WTC11 (cell line): ENCODE measurements at regions not wholly inside any gene's neighbourhood (a gene's known extent, or its start where the extent isn't known, plus 50 kb on each side); places are given as distances from the start of the nearest gene placed in this dataset.

ENCODE experiments used
- ATAC-seq: fragments of 200-7000 bp; cut with Tn5 transposase; 2 replicates; pipeline ENCODE4 v1.10.0; 2021; ENCODE audit warnings: mild to moderate bottlenecking, moderate library complexity
- CTCF ChIA-PET: fragments of 300-600 bp; sonication (Branson Sonifier 250); formaldehyde crosslinking; loops from one replicate; lab custom pipeline; 2021; ENCODE audit warnings: antibody characterized with exemption; lab: Charles Lee
- POLR2A ChIA-PET: fragments of 350-600 bp; sonication (Branson Sonifier 250); formaldehyde crosslinking; loops from one replicate; lab custom pipeline; 2021; ENCODE audit warnings: antibody characterized with exemption; lab: Charles Lee
- DNase-seq: peaks from one replicate; pipeline ENCODE4 v3.0.0; 2021; ENCODE audit warnings: low spot score
- H3K27ac Mint-ChIP-seq: 2 replicates; pipeline ENCODE4 v1.8.0; 2021; ENCODE audit warnings: mixed read lengths
- H3K27me3 Mint-ChIP-seq: 2 replicates; pipeline ENCODE4 v1.8.0; 2021; ENCODE audit warnings: low read depth, mild to moderate bottlenecking, moderate library complexity, mixed read lengths
- H3K36me3 Mint-ChIP-seq: 2 replicates; pipeline ENCODE4 v1.8.0; 2021; ENCODE audit warnings: mixed read lengths
- H3K4me1 Mint-ChIP-seq: 2 replicates; pipeline ENCODE4 v1.8.0; 2022; ENCODE audit warnings: mixed read lengths
- H3K4me3 Mint-ChIP-seq: 2 replicates; pipeline ENCODE4 v1.8.0; 2021; ENCODE audit warnings: mild to moderate bottlenecking, moderate library complexity, mixed read lengths
- H3K9me3 Mint-ChIP-seq: 2 replicates; pipeline ENCODE4 v1.8.0; 2021; ENCODE audit warnings: mixed read lengths
- AR ChIP-seq: fragments of 250-450 bp; sonication (Bioruptor Pico); IDR thresholded peaks from 2 replicates; pipeline ENCODE4 v1.9.0; 2021; ENCODE audit warnings: mild to moderate bottlenecking
- ERG ChIP-seq: fragments of 250-450 bp; sonication (Bioruptor Pico); IDR thresholded peaks from 2 replicates; pipeline ENCODE4 v1.8.0; 2021; ENCODE audit warnings: mild to moderate bottlenecking
- ETV6 ChIP-seq: sonication (generic); formaldehyde crosslinking; IDR thresholded peaks from 2 replicates; pipeline ENCODE4 v1.8.1; 2022; ENCODE audit warnings: mild to moderate bottlenecking, missing genetic modification reagents
- FOXJ3 ChIP-seq: sonication (generic); formaldehyde crosslinking; IDR thresholded peaks from 2 replicates; pipeline ENCODE4 v1.9.0; 2021; ENCODE audit warnings: missing genetic modification reagents, mild to moderate bottlenecking, borderline replicate concordance
- FOXP1 ChIP-seq: sonication (generic); formaldehyde crosslinking; IDR thresholded peaks from 2 replicates; pipeline ENCODE4 v1.8.0; 2022; ENCODE audit warnings: missing genetic modification reagents, mild to moderate bottlenecking, moderate library complexity, borderline replicate concordance
- GRHL2 ChIP-seq: fragments of 250-450 bp; sonication (Bioruptor Pico); IDR thresholded peaks from 2 replicates; pipeline ENCODE4 v1.8.0; 2022; ENCODE audit warnings: mild to moderate bottlenecking, moderate library complexity; ENCODE audit not compliant: insufficient replicate concordance, severe bottlenecking
- IRF2 ChIP-seq: sonication (generic); formaldehyde crosslinking; IDR thresholded peaks from 2 replicates; pipeline ENCODE4 v1.8.0; 2022; ENCODE audit warnings: low read depth, missing genetic modification reagents, borderline replicate concordance
- JAZF1 ChIP-seq: fragments of 250-450 bp; sonication (Bioruptor Pico); IDR thresholded peaks from 2 replicates; pipeline ENCODE4 v1.9.0; 2021; ENCODE audit warnings: moderate library complexity, mild to moderate bottlenecking, inconsistent platforms
- JUN ChIP-seq: sonication (generic); formaldehyde crosslinking; IDR thresholded peaks from 2 replicates; pipeline ENCODE4 v1.8.0; 2023; ENCODE audit warnings: mild to moderate bottlenecking, missing genetic modification reagents
- MYBL2 ChIP-seq: sonication (generic); formaldehyde crosslinking; IDR thresholded peaks from 2 replicates; pipeline ENCODE4 v1.8.1; 2023; ENCODE audit warnings: mild to moderate bottlenecking, moderate library complexity, missing genetic modification reagents
- PRDM15 ChIP-seq: sonication (generic); formaldehyde crosslinking; IDR thresholded peaks from 2 replicates; pipeline ENCODE4 v1.8.0; 2022; ENCODE audit warnings: missing genetic modification reagents
- STAT6 ChIP-seq: sonication (generic); formaldehyde crosslinking; conservative IDR thresholded peaks from 2 replicates; pipeline ENCODE4 v1.8.1; 2023; ENCODE audit warnings: mild to moderate bottlenecking, low read depth, missing genetic modification reagents, moderate library complexity
- ZMAT4 ChIP-seq: fragments of 250-450 bp; sonication (Bioruptor Pico); IDR thresholded peaks from 2 replicates; pipeline ENCODE4 v1.9.0; 2021; ENCODE audit warnings: mild to moderate bottlenecking
- ZNF232 ChIP-seq: sonication (generic); formaldehyde crosslinking; IDR thresholded peaks from 2 replicates; pipeline ENCODE4 v1.8.0; 2022; ENCODE audit warnings: mild to moderate bottlenecking, missing genetic modification reagents
- ZNF423 ChIP-seq: fragments of 250-450 bp; sonication (Bioruptor Pico); IDR thresholded peaks from 2 replicates; pipeline ENCODE4 v2.1.2; 2022; ENCODE audit warnings: mild to moderate bottlenecking, moderate library complexity

GRCh38 chr2:213227458-213227857 lies 56.8 kb upstream of the SPAG16 start (continued):
- TF ChIP-seq IRF2 (CRISPR knock-in tag): no peak
- no peak for TF ChIP-seq ETV6
- TF ChIP-seq JUN: no peak
- TF ChIP-seq ZMAT4: no peak

GRCh38 chr2:213228638-213229037 lies 55.6 kb upstream of the SPAG16 start:
- peaks cover 22% of the 10 kb centered on the region for H3K4me1 Mint-ChIP-seq
- H3K9me3 Mint-ChIP-seq: no peaks in the 10 kb centered on the region
- no peaks in the 10 kb centered on the region for H3K36me3 Mint-ChIP-seq
- CTCF ChIA-PET: no interaction called here
- DNase-seq (no peak), ATAC-seq (no peak)
- TF ChIP-seq GRHL2: no peak
- no peak for TF ChIP-seq AR (CRISPR knock-in tag)
- TF ChIP-seq ERG: no peak
- TF ChIP-seq ZNF423 (CRISPR knock-in tag): no peak
- TF ChIP-seq ZNF232 (CRISPR knock-in tag): no peak
- TF ChIP-seq IRF2 (CRISPR knock-in tag): no peak
- no peak for TF ChIP-seq STAT6 (CRISPR knock-in tag)
- no peak for TF ChIP-seq FOXP1 (CRISPR knock-in tag)
- TF ChIP-seq FOXJ3 (CRISPR knock-in tag): no peak
- TF ChIP-seq JAZF1 (CRISPR knock-in tag): no peak
- no peak for TF ChIP-seq MYBL2 (CRISPR knock-in tag)
- TF ChIP-seq PRDM15 (CRISPR knock-in tag): no peak
- H3K27ac Mint-ChIP-seq: no peak overlapping the region
- POLR2A ChIA-PET: no interaction called here
- H3K4me3 Mint-ChIP-seq: no peak overlapping the region
- no peaks in the 10 kb centered on the region; the same call in 1 of the 2 replicates for H3K27me3 Mint-ChIP-seq
